HG02885 (cell line): ENCODE measurements at regions not wholly inside any gene's neighbourhood (a gene's known extent, or its start where the extent isn't known, plus 50 kb on each side); places are given as distances from the start of the nearest gene placed in this dataset.
"Not testable (repeated sequence)": the region's sequence is repeated elsewhere in the genome, so short reads cannot be mapped to it uniquely, and the experiment has no call there.

Experiments used
- ATAC-seq: cut with Tn5 transposase; IDR thresholded peaks from one replicate; pipeline ENCODE4 v1.9.1; 2021; ENCODE audit warnings: mild to moderate bottlenecking; ENCODE audit not compliant: unreplicated experiment, poor library complexity

- ATAC-seq, result no peak
Observed at GRCh38 chr13:20313896-20314295, 81.8 kb upstream of the GJB6 start.

- ATAC-seq, result no peak
Observed at GRCh38 chr13:20312292-20312691, 80.2 kb upstream of the GJB6 start.

- no peak for ATAC-seq
Observed at GRCh38 chr13:20311596-20311995, 79.5 kb upstream of the GJB6 start.

- no peak for ATAC-seq
Observed at GRCh38 chr13:20311022-20311421, 78.9 kb upstream of the GJB6 start.

GRCh38 chr13:20306039-20306438, 73.9 kb upstream of the GJB6 start:
- ATAC-seq, result no peak

- no peak for ATAC-seq
Observed at GRCh38 chr13:20305587-20305986, 73.5 kb upstream of the GJB6 start.

- not testable (repeated sequence) for ATAC-seq
Observed at GRCh38 chr13:20304061-20304460, 71.9 kb upstream of the GJB6 start.

- ATAC-seq, result no peak
Observed at GRCh38 chr13:20303636-20304035, 71.5 kb upstream of the GJB6 start.

- no peak for ATAC-seq
Observed at GRCh38 chr13:20301403-20302071, 69.4 kb upstream of the GJB6 start.

GRCh38 chr13:20301015-20301402, 68.9 kb upstream of the GJB6 start:
- ATAC-seq, result no peak

- no peak for ATAC-seq
Observed at GRCh38 chr13:20297181-20297580, 65.1 kb upstream of the GJB6 start.

GRCh38 chr13:20295956-20296355, 63.8 kb upstream of the GJB6 start:
- no peak for ATAC-seq

- ATAC-seq, result no peak
Observed at GRCh38 chr13:20294497-20294896, 62.4 kb upstream of the GJB6 start.

GRCh38 chr13:20292301-20292700, 60.2 kb upstream of the GJB6 start:
- ATAC-seq, result not testable (repeated sequence)

GRCh38 chr13:20291675-20292074, 59.6 kb upstream of the GJB6 start:
- no peak for ATAC-seq

GRCh38 chr13:20291037-20291436, 58.9 kb upstream of the GJB6 start:
- ATAC-seq, result no peak

GRCh38 chr13:20288561-20288960, 56.4 kb upstream of the GJB6 start:
- ATAC-seq, result no peak

- no peak for ATAC-seq
Observed at GRCh38 chr13:20287976-20288375, 55.9 kb upstream of the GJB6 start.

- ATAC-seq, result no peak
Observed at GRCh38 chr13:20285530-20285929, 53.4 kb upstream of the GJB6 start.
